ENCODE measurements at regions not wholly inside any gene's neighbourhood (a gene's known extent, or its start where the extent isn't known, plus 50 kb on each side); places are given as distances from the start of the nearest gene placed in this dataset.

DNA sequence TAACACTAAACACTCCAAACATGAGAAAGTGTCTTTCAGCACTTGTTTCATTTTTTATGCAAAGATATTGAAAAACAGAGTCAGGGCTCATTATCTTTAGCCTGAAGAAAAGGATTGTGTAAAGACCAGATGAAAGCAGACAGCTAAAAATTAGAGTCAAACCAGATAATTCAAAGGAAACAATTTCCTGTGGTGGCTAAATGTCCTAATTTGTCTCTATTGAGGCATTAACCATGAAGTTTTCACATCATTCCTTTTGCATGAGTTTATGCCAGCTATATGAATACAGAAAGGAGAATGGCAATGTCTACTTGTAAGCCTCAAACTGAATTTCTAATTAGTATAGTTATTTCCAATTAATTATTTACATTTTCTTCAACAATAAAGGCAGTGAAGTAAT lies 338.5 kb downstream of the FSCB start:
- peak; percentile 33 for DNase-seq
- H3K23ac ChIP-seq (ENCODE audit: low read length in 2 of 2) = no peak overlapping the region
- no peaks in the 10 kb centered on the region for H3K9me3 ChIP-seq (ENCODE audit: control insufficient read depth, low read length)
- no peak overlapping the region for H2BK5ac ChIP-seq (ENCODE audit: low read depth, low read length, poor library complexity, severe bottlenecking)
- H3K36me3 ChIP-seq (ENCODE audit: control insufficient read depth in 1 of 2, insufficient read depth in 2 of 2, low read depth in 1 of 2, low read length in 2 of 2) = no peaks in the 10 kb centered on the region
- no peak overlapping the region for H3K9ac ChIP-seq (ENCODE audit: low read length)
- H2AK5ac ChIP-seq (ENCODE audit: low read length, severe bottlenecking) = no peak overlapping the region
- no peaks in the 10 kb centered on the region for H3K4me1 ChIP-seq (ENCODE audit: control insufficient read depth, insufficient read depth, low read depth, low read length)
- H3K14ac ChIP-seq (ENCODE audit: low read length in 2 of 2) = no peak overlapping the region
- no peak overlapping the region for H3K4me3 ChIP-seq (ENCODE audit: insufficient read depth in 1 of 2, low read depth in 1 of 2, low read length in 2 of 2)
- no peak overlapping the region for H2BK15ac ChIP-seq (ENCODE audit: low read depth, poor library complexity, severe bottlenecking)
- H4K8ac ChIP-seq (ENCODE audit: low read length) = no peak overlapping the region
- no peak overlapping the region for H4K91ac ChIP-seq (ENCODE audit: low read length)
- H3K27ac ChIP-seq (ENCODE audit: low read length, poor library complexity, severe bottlenecking) = no peak overlapping the region
- no peaks in the 10 kb centered on the region for H3K27me3 ChIP-seq (ENCODE audit: control insufficient read depth in 1 of 2, insufficient read depth in 1 of 2, low read length in 2 of 2)
- H2AFZ ChIP-seq (ENCODE audit: low read depth, low read length) = no peak overlapping the region
- H3K4ac ChIP-seq (ENCODE audit: low read depth in 1 of 2, low read length in 2 of 2) = no peak overlapping the region
- H2BK12ac ChIP-seq (ENCODE audit: low read length in 2 of 2) = no peak overlapping the region
- H3K4me2 ChIP-seq (ENCODE audit: low read length, poor library complexity, severe bottlenecking) = no peak overlapping the region
- H3K18ac ChIP-seq (ENCODE audit: low read depth in 1 of 2, low read length in 2 of 2) = no peak overlapping the region
- H2BK120ac ChIP-seq (ENCODE audit: low read depth, low read length) = no peak overlapping the region
- no peaks in the 10 kb centered on the region for H3K79me1 ChIP-seq (replicated peaks; ENCODE audit: low read length, poor library complexity, severe bottlenecking)

- H2AFZ ChIP-seq (ENCODE audit: low read depth, low read length) = no peak overlapping the region
- no peak overlapping the region for H4K8ac ChIP-seq (ENCODE audit: low read length)
- no peaks in the 10 kb centered on the region for H3K27me3 ChIP-seq (ENCODE audit: control insufficient read depth in 1 of 2, insufficient read depth in 1 of 2, low read length in 2 of 2)
- no peak overlapping the region for H3K18ac ChIP-seq (ENCODE audit: low read depth in 1 of 2, low read length in 2 of 2)
- H2BK5ac ChIP-seq (ENCODE audit: low read depth, low read length, poor library complexity, severe bottlenecking) = no peak overlapping the region
- no peak overlapping the region for H4K91ac ChIP-seq (ENCODE audit: low read length)
- H3K9ac ChIP-seq (ENCODE audit: low read length) = no peak overlapping the region
- no peak overlapping the region for H2BK120ac ChIP-seq (ENCODE audit: low read depth, low read length)
- H3K79me1 ChIP-seq (replicated peaks; ENCODE audit: low read length, poor library complexity, severe bottlenecking) = no peaks in the 10 kb centered on the region
- no peak overlapping the region for H3K4me3 ChIP-seq (ENCODE audit: insufficient read depth in 1 of 2, low read depth in 1 of 2, low read length in 2 of 2)
- H2BK15ac ChIP-seq (ENCODE audit: low read depth, poor library complexity, severe bottlenecking) = no peak overlapping the region
- no peaks in the 10 kb centered on the region for H3K4me1 ChIP-seq (ENCODE audit: control insufficient read depth, insufficient read depth, low read depth, low read length)
- no peak overlapping the region for H3K23ac ChIP-seq (ENCODE audit: low read length in 2 of 2)
- no peak overlapping the region for H3K4ac ChIP-seq (ENCODE audit: low read depth in 1 of 2, low read length in 2 of 2)
- no peak overlapping the region for H3K4me2 ChIP-seq (ENCODE audit: low read length, poor library complexity, severe bottlenecking)
- H3K36me3 ChIP-seq (ENCODE audit: control insufficient read depth in 1 of 2, insufficient read depth in 2 of 2, low read depth in 1 of 2, low read length in 2 of 2) = no peaks in the 10 kb centered on the region
- no peak overlapping the region for H2AK5ac ChIP-seq (ENCODE audit: low read length, severe bottlenecking)
- 100% methylated on average over 1 of the region's 2 CpGs for WGBS
- no peak overlapping the region for H3K14ac ChIP-seq (ENCODE audit: low read length in 2 of 2)
- H3K9me3 ChIP-seq (ENCODE audit: control insufficient read depth, low read length) = no peaks in the 10 kb centered on the region
- no peak overlapping the region for H3K27ac ChIP-seq (ENCODE audit: low read length, poor library complexity, severe bottlenecking)
- DNase-seq = no peak
- no peak overlapping the region for H2BK12ac ChIP-seq (ENCODE audit: low read length in 2 of 2)
These were observed 340.5 kb downstream of the FSCB start for GRCh38 chr14:44166611-44167010.

DNA sequence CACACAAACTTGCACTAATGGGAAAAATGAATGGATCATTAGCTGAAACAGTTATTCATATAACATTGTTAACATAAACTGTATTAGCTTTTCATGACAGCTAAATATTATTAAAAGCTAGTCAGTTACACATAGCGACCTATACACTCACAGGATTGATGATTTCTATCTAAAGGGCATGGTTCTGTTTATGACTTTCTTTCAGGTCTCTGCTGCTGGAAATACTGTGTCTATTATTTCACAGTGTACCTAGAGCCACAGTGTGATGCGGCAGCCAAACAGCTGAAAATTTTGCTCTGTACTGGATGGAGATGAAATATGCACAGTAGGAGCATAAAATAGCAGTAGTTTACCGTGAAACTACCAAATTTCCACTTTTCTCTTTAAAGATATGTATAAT lies 341.1 kb downstream of the FSCB start:
- H3K79me1 ChIP-seq (replicated peaks; ENCODE audit: low read length, poor library complexity, severe bottlenecking) = no peaks in the 10 kb centered on the region
- no peak overlapping the region for H2BK120ac ChIP-seq (ENCODE audit: low read depth, low read length)
- H3K14ac ChIP-seq (ENCODE audit: low read length in 2 of 2) = no peak overlapping the region
- DNase-seq = no peak
- no peak overlapping the region for H4K8ac ChIP-seq (ENCODE audit: low read length)
- no peak overlapping the region for H4K91ac ChIP-seq (ENCODE audit: low read length)
- H3K27ac ChIP-seq (ENCODE audit: low read length, poor library complexity, severe bottlenecking) = no peak overlapping the region
- 100% methylated on average over 1 of the region's 3 CpGs for WGBS
- H2BK12ac ChIP-seq (ENCODE audit: low read length in 2 of 2) = no peak overlapping the region
- no peak overlapping the region for H2BK5ac ChIP-seq (ENCODE audit: low read depth, low read length, poor library complexity, severe bottlenecking)
- H3K9me3 ChIP-seq (ENCODE audit: control insufficient read depth, low read length) = no peaks in the 10 kb centered on the region
- H3K4me2 ChIP-seq (ENCODE audit: low read length, poor library complexity, severe bottlenecking) = no peak overlapping the region
- H3K4me1 ChIP-seq (ENCODE audit: control insufficient read depth, insufficient read depth, low read depth, low read length) = no peaks in the 10 kb centered on the region
- no peak overlapping the region for H3K9ac ChIP-seq (ENCODE audit: low read length)
- H2BK15ac ChIP-seq (ENCODE audit: low read depth, poor library complexity, severe bottlenecking) = no peak overlapping the region
- no peak overlapping the region for H2AK5ac ChIP-seq (ENCODE audit: low read length, severe bottlenecking)
- H3K36me3 ChIP-seq (ENCODE audit: control insufficient read depth in 1 of 2, insufficient read depth in 2 of 2, low read depth in 1 of 2, low read length in 2 of 2) = no peaks in the 10 kb centered on the region
- H3K27me3 ChIP-seq (ENCODE audit: control insufficient read depth in 1 of 2, insufficient read depth in 1 of 2, low read length in 2 of 2) = no peaks in the 10 kb centered on the region
- no peak overlapping the region for H3K4ac ChIP-seq (ENCODE audit: low read depth in 1 of 2, low read length in 2 of 2)
- H3K4me3 ChIP-seq (ENCODE audit: insufficient read depth in 1 of 2, low read depth in 1 of 2, low read length in 2 of 2) = no peak overlapping the region
- H2AFZ ChIP-seq (ENCODE audit: low read depth, low read length) = no peak overlapping the region
- H3K23ac ChIP-seq (ENCODE audit: low read length in 2 of 2) = no peak overlapping the region
- no peak overlapping the region for H3K18ac ChIP-seq (ENCODE audit: low read depth in 1 of 2, low read length in 2 of 2)

GRCh38 chr14:44165286-44165685 lies 341.8 kb downstream of the FSCB start:
- no peak overlapping the region for H3K27ac ChIP-seq (ENCODE audit: low read length, poor library complexity, severe bottlenecking)
- no peak overlapping the region for H2BK15ac ChIP-seq (ENCODE audit: low read depth, poor library complexity, severe bottlenecking)
- peak; percentile 35 for DNase-seq
- H3K4me3 ChIP-seq (ENCODE audit: insufficient read depth in 1 of 2, low read depth in 1 of 2, low read length in 2 of 2) = no peak overlapping the region
- no peak overlapping the region for H2BK12ac ChIP-seq (ENCODE audit: low read length in 2 of 2)
- H3K9me3 ChIP-seq (ENCODE audit: control insufficient read depth, low read length) = no peaks in the 10 kb centered on the region
- no peak overlapping the region for H3K14ac ChIP-seq (ENCODE audit: low read length in 2 of 2)
- H3K36me3 ChIP-seq (ENCODE audit: control insufficient read depth in 1 of 2, insufficient read depth in 2 of 2, low read depth in 1 of 2, low read length in 2 of 2) = no peaks in the 10 kb centered on the region
- no peaks in the 10 kb centered on the region for H3K27me3 ChIP-seq (ENCODE audit: control insufficient read depth in 1 of 2, insufficient read depth in 1 of 2, low read length in 2 of 2)
- no peak overlapping the region for H3K4ac ChIP-seq (ENCODE audit: low read depth in 1 of 2, low read length in 2 of 2)
- no peaks in the 10 kb centered on the region for H3K4me1 ChIP-seq (ENCODE audit: control insufficient read depth, insufficient read depth, low read depth, low read length)
- no peak overlapping the region for H3K4me2 ChIP-seq (ENCODE audit: low read length, poor library complexity, severe bottlenecking)
- H2BK120ac ChIP-seq (ENCODE audit: low read depth, low read length) = no peak overlapping the region
- no peak overlapping the region for H3K23ac ChIP-seq (ENCODE audit: low read length in 2 of 2)
- no peak overlapping the region for H3K9ac ChIP-seq (ENCODE audit: low read length)
- H3K79me1 ChIP-seq (replicated peaks; ENCODE audit: low read length, poor library complexity, severe bottlenecking) = no peaks in the 10 kb centered on the region
- WGBS = 0% methylated on average over 1 of the region's 1 CpG
- no peak overlapping the region for H2AK5ac ChIP-seq (ENCODE audit: low read length, severe bottlenecking)
- H2AFZ ChIP-seq (ENCODE audit: low read depth, low read length) = no peak overlapping the region
- no peak overlapping the region for H3K18ac ChIP-seq (ENCODE audit: low read depth in 1 of 2, low read length in 2 of 2)
- H4K91ac ChIP-seq (ENCODE audit: low read length) = no peak overlapping the region
- no peak overlapping the region for H4K8ac ChIP-seq (ENCODE audit: low read length)
- H2BK5ac ChIP-seq (ENCODE audit: low read depth, low read length, poor library complexity, severe bottlenecking) = no peak overlapping the region

Data from mesenchymal stem cell (in vitro differentiated cells and primary cell).